ENCODE measurements at regions not wholly inside any gene's neighbourhood (a gene's known extent, or its start where the extent isn't known, plus 50 kb on each side); places are given as distances from the start of the nearest gene placed in this dataset.

DNA sequence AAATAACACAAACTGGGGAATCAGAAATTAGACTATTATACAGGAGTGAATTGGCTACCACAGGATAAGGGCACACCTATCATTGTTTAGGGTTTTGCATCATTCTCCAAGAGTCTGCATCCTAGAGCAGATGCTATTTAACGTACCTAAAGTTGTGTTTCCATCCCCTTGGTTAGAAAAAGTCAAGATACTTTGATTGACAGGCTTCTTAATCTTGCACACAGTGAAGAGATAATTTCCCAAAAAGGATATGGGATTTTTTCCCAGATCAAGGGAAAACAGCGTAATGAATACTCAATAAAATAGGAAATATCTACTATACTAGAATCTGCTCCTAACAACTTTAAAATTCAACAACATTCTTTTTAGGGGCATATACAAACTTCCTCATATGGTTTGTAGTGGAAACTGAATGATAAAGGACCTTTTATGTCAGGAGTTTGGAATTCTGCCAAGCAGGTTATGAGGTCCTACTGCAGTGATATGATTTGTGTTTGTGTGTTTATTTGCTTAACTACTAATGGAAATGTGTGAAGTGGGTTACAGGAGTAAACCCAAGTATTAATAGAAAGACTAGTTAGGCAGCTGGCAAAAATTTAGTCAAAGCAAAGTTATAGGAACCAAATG lies 124.1 kb upstream of the MME start:
- H3K4me1 ChIP-seq: no peaks in the 10 kb centered on the region
- POLR2A ChIA-PET: no interaction called here
- H3K27ac Mint-ChIP-seq (ENCODE audit: unreplicated experiment): no peak overlapping the region

DNA sequence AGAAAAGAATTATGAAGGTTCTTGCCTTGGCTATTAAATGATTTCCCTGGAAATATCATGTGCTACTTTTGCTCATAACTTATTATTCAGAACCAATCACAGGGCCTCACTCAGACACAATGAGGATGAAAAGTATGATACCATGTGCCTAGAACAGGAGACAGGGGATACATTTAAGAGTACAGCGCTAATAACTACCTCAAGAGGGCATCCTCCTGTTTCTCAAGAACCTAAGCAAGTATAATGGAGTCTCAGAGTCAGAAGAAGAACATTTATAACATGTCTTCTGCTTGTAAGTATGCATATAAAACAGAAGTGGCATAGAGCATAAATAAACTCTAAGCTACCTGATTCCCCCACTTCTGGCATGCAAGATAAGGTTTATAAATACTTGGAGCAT lies 125.4 kb upstream of the MME start:
- Histone ChIP-seq H3K4me1 (no peaks in the 10 kb centered on the region), H3K4me3 (ENCODE audit: low read depth, low read length) (no peak overlapping the region), H3K9me3 (no peaks in the 10 kb centered on the region), H3K36me3 (ENCODE audit: control insufficient read depth, insufficient read depth, low read length) (no peaks in the 10 kb centered on the region), H3K27me3 (replicated peaks; ENCODE audit: control insufficient read depth, insufficient read depth, low read length) (no peaks in the 10 kb centered on the region)
- CTCF ChIA-PET: no interaction called here
- TF ChIP-seq, protein P1, sequence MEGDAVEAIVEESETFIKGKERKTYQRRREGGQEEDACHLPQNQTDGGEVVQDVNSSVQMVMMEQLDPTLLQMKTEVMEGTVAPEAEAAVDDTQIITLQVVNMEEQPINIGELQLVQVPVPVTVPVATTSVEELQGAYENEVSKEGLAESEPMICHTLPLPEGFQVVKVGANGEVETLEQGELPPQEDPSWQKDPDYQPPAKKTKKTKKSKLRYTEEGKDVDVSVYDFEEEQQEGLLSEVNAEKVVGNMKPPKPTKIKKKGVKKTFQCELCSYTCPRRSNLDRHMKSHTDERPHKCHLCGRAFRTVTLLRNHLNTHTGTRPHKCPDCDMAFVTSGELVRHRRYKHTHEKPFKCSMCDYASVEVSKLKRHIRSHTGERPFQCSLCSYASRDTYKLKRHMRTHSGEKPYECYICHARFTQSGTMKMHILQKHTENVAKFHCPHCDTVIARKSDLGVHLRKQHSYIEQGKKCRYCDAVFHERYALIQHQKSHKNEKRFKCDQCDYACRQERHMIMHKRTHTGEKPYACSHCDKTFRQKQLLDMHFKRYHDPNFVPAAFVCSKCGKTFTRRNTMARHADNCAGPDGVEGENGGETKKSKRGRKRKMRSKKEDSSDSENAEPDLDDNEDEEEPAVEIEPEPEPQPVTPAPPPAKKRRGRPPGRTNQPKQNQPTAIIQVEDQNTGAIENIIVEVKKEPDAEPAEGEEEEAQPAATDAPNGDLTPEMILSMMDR (IDR thresholded peaks at IDR 0.05; ENCODE audit: insufficient read depth in 1 of 2, low read depth in 1 of 2, low read length in 1 of 2, severe bottlenecking in 1 of 2, unreplicated experiment in 1 of 2): peak in 1 of 2 experiments; percentile 31
- no peak overlapping the region for H3K4me3 Mint-ChIP-seq (ENCODE audit: unreplicated experiment)
- peaks cover 7% of the 10 kb centered on the region for H3K9me3 Mint-ChIP-seq (ENCODE audit: unreplicated experiment)
- H3K4me1 Mint-ChIP-seq (ENCODE audit: low read depth, unreplicated experiment): no peaks in the 10 kb centered on the region
- no peaks in the 10 kb centered on the region for H3K36me3 Mint-ChIP-seq (ENCODE audit: insufficient read depth, unreplicated experiment)
- no peak overlapping the region for H3K27ac Mint-ChIP-seq (ENCODE audit: unreplicated experiment)
- POLR2A ChIA-PET: no interaction called here
- intact Hi-C loops (cut with micrococcal nuclease; ENCODE audit: unreplicated experiment): loop anchor here (1.0 kb wide), 1 partner anchor 369 kb away; no protein-coding TSS in a partner anchor
- no peaks in the 10 kb centered on the region for H3K27me3 Mint-ChIP-seq (ENCODE audit: insufficient read depth, unreplicated experiment)
- no TSS peak for BruUV-seq (replicated peaks)
- DNase-seq: no peak

More for the DNA sequence above, 124.1 kb upstream of the MME start:
- H3K4me3 ChIP-seq (ENCODE audit: low read depth, low read length): no peak overlapping the region
- no peaks in the 10 kb centered on the region for H3K4me1 Mint-ChIP-seq (ENCODE audit: low read depth, unreplicated experiment)
- H3K9me3 Mint-ChIP-seq (ENCODE audit: unreplicated experiment): peaks cover 7% of the 10 kb centered on the region
- no peaks in the 10 kb centered on the region for H3K27me3 ChIP-seq (replicated peaks; ENCODE audit: control insufficient read depth, insufficient read depth, low read length)
- TF ChIP-seq, protein P1 (IDR thresholded peaks at IDR 0.05; ENCODE audit: insufficient read depth in 1 of 2, low read depth in 1 of 2, low read length in 1 of 2, severe bottlenecking in 1 of 2, unreplicated experiment in 1 of 2): no peak
- no peak overlapping the region for H3K4me3 Mint-ChIP-seq (ENCODE audit: unreplicated experiment)
- H3K36me3 ChIP-seq (ENCODE audit: control insufficient read depth, insufficient read depth, low read length): no peaks in the 10 kb centered on the region
- BruUV-seq (replicated peaks): no TSS peak
- intact Hi-C loops (cut with micrococcal nuclease; ENCODE audit: unreplicated experiment): loop anchor here (1.0 kb wide), 1 partner anchor 367 kb away; no protein-coding TSS in a partner anchor
- no peaks in the 10 kb centered on the region for H3K9me3 ChIP-seq
- H3K27me3 Mint-ChIP-seq (ENCODE audit: insufficient read depth, unreplicated experiment): no peaks in the 10 kb centered on the region
- CTCF ChIA-PET: no interaction called here
- H3K36me3 Mint-ChIP-seq (ENCODE audit: insufficient read depth, unreplicated experiment): no peaks in the 10 kb centered on the region
- DNase-seq: no peak

DNA sequence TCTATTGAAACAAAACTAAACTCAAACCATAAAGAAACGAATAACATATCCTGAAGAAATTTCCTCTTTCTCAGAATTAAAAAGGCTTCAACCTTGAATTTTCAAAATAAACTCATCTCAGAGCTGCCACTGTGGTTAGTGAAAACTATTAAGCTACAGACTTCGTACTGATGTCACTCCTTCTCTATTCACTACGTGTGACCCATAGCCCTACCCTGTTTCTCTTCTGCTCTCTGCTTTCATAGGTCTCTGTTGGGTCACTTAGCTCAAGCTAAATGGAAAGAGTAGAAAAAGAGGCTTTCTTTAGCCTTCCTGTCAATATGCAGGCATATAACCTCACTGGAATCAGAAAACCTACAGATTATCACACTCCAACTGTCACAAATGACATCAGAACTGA lies 126.6 kb upstream of the MME start:
- Histone ChIP-seq H3K4me1 (no peaks in the 10 kb centered on the region), H3K4me3 (ENCODE audit: low read depth, low read length) (no peak overlapping the region), H3K36me3 (ENCODE audit: control insufficient read depth, insufficient read depth, low read length) (no peaks in the 10 kb centered on the region), H3K9me3 (no peaks in the 10 kb centered on the region), H3K27me3 (replicated peaks; ENCODE audit: control insufficient read depth, insufficient read depth, low read length) (no peaks in the 10 kb centered on the region)
- intact Hi-C loops (cut with micrococcal nuclease; ENCODE audit: unreplicated experiment): no loop called here
- Mint-ChIP-seq H3K4me3 (ENCODE audit: unreplicated experiment) (no peak overlapping the region), H3K9me3 (ENCODE audit: unreplicated experiment) (peaks cover 7% of the 10 kb centered on the region), H3K27ac (ENCODE audit: unreplicated experiment) (no peak overlapping the region), H3K27me3 (ENCODE audit: insufficient read depth, unreplicated experiment) (no peaks in the 10 kb centered on the region), H3K36me3 (ENCODE audit: insufficient read depth, unreplicated experiment) (no peaks in the 10 kb centered on the region), H3K4me1 (ENCODE audit: low read depth, unreplicated experiment) (no peaks in the 10 kb centered on the region)
- no TSS peak for BruUV-seq (replicated peaks)
- TF ChIP-seq, protein P1 (IDR thresholded peaks at IDR 0.05; ENCODE audit: insufficient read depth in 1 of 2, low read depth in 1 of 2, low read length in 1 of 2, severe bottlenecking in 1 of 2, unreplicated experiment in 1 of 2): no peak
- POLR2A ChIA-PET: no interaction called here
- DNase-seq: no peak
- CTCF ChIA-PET: no interaction called here
